Panc1 (cell line): ENCODE measurements at regions not wholly inside any gene's neighbourhood (a gene's known extent, or its start where the extent isn't known, plus 50 kb on each side); places are given as distances from the start of the nearest gene placed in this dataset.

Experiments used
- CTCF ChIP-seq: fragments of 450-650 bp; IDR thresholded peaks from 2 replicates; pipeline ENCODE4 v1.5.1; 2017; ENCODE audit warnings: mild to moderate bottlenecking
- POLR2AphosphoS5 ChIP-seq: IDR thresholded peaks from 2 replicates; pipeline ENCODE4 v1.6.1; 2012; ENCODE audit warnings: mild to moderate bottlenecking, low read depth, low read length, moderate library complexity
- REST ChIP-seq, 2 experiments: IDR thresholded peaks; 2 replicates each; pipeline ENCODE4 v1.6.1; 2011 to 2012; ENCODE audit warnings: low read depth in 2 of 2, control low read depth in 1 of 2, low read length in 1 of 2, mild to moderate bottlenecking in 1 of 2, moderate library complexity in 1 of 2; ENCODE audit not compliant: insufficient read depth in 1 of 2
- SIN3A ChIP-seq: IDR thresholded peaks from 2 replicates; pipeline ENCODE4 v1.6.1; 2012; ENCODE audit warnings: low read depth, mild to moderate bottlenecking, low read length, moderate library complexity, borderline replicate concordance; ENCODE audit not compliant: insufficient read depth
- TCF7L2 ChIP-seq: IDR thresholded peaks from 2 replicates; pipeline ENCODE4 v1.6.1; 2011; ENCODE audit warnings: mild to moderate bottlenecking, low read depth, low read length, inconsistent platforms

- TF ChIP-seq CTCF (no peak), POLR2AphosphoS5 (no peak), SIN3A (no peak), TCF7L2 (no peak), REST (IDR thresholded peaks at IDR 0.05; ENCODE audit: insufficient read depth in 1 of 2, low read depth in 2 of 2, low read length in 1 of 2) (no peak)
Measured at GRCh38 chrX:10033375-10034007, 66.3 kb downstream of the CLDN34 start.
